GM18505 (cell line): ENCODE measurements at regions not wholly inside any gene's neighbourhood (a gene's known extent, or its start where the extent isn't known, plus 50 kb on each side); places are given as distances from the start of the nearest gene placed in this dataset.
"Not testable (repeated sequence)": the region's sequence is repeated elsewhere in the genome, so short reads cannot be mapped to it uniquely, and the experiment has no call there.

Experiments used
- ATAC-seq: cut with Tn5 transposase; IDR thresholded peaks from one replicate; pipeline ENCODE4 v1.9.1; 2021; ENCODE audit not compliant: unreplicated experiment
- POLR2A ChIP-seq: IDR thresholded peaks from 4 replicates; pipeline ENCODE4 v1.6.1; 2011; ENCODE audit warnings: borderline replicate concordance; ENCODE audit not compliant: insufficient read depth, insufficient read length; ENCODE audit errors: extremely low read depth

GRCh38 chr13:32828711-32829110 lies 187.5 kb upstream of the KL start:
- no peak for ATAC-seq

GRCh38 chr13:32829269-32829668 lies 187.0 kb upstream of the KL start:
- TF ChIP-seq POLR2A: no peak
- no peak for ATAC-seq

More at GRCh38 chr13:32828711-32829110, 187.5 kb upstream of the KL start:
- TF ChIP-seq POLR2A: no peak

GRCh38 chr13:32829676-32830335 lies 186.4 kb upstream of the KL start:
- ATAC-seq: no peak
- no peak for TF ChIP-seq POLR2A

GRCh38 chr13:32830336-32831031 lies 185.7 kb upstream of the KL start:
- no peak for ATAC-seq
- TF ChIP-seq POLR2A: no peak

- TF ChIP-seq POLR2A: no peak
Measured at GRCh38 chr13:32837307-32837972, 178.8 kb upstream of the KL start.

GRCh38 chr13:32837973-32838927 lies 178.0 kb upstream of the KL start:
- no peak for ATAC-seq
- no peak for TF ChIP-seq POLR2A

More at GRCh38 chr13:32837307-32837972, 178.8 kb upstream of the KL start:
- no peak for ATAC-seq

- ATAC-seq: no peak
- TF ChIP-seq POLR2A: no peak
Measured at GRCh38 chr13:32838945-32839344, 177.3 kb upstream of the KL start.

- TF ChIP-seq POLR2A: no peak
- ATAC-seq: no peak
Measured at GRCh38 chr13:32840113-32840512, 176.1 kb upstream of the KL start.

GRCh38 chr13:32840989-32841713 lies 175.1 kb upstream of the KL start:
- ATAC-seq: no peak

GRCh38 chr13:32845952-32846950 lies 170.0 kb upstream of the KL start:
- no peak for TF ChIP-seq POLR2A
- no peak for ATAC-seq

More at GRCh38 chr13:32840989-32841713, 175.1 kb upstream of the KL start:
- no peak for TF ChIP-seq POLR2A

- not testable (repeated sequence) for ATAC-seq
Measured at GRCh38 chr13:32847976-32848375, 168.2 kb upstream of the KL start.
